Tongue (tissue), 1 donor: ENCODE measurements at regions not wholly inside any gene's neighbourhood (a gene's known extent, or its start where the extent isn't known, plus 50 kb on each side); places are given as distances from the start of the nearest gene placed in this dataset.

ENCODE experiments used
- DNase-seq: peaks from one replicate; pipeline ENCODE4 v3.0.0-alpha.2; 2015

DNA sequence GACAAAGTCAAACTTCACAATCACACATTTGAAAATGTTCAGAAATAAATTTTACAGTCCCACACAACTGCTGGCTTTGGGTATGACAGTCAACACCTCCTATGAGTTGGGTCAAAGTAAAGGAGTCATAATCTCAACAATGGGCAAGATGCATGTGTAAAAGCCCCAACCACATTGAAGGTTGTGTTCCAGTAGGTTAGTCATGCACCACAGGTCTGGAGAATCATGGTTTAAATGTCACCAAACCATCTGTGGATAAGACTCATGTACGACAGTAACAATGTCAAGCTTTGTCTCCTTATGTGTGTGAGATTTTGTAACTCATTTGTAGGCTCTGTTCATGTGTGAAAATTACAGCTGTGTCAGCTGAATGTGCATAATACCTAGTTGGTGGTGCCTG, 1065.7 kb upstream of the AMELY start:
- no peak for DNase-seq

- DNase-seq = no peak
Observed at GRCh38 chrY:7968293-7968692, 1056.7 kb upstream of the AMELY start.

DNA sequence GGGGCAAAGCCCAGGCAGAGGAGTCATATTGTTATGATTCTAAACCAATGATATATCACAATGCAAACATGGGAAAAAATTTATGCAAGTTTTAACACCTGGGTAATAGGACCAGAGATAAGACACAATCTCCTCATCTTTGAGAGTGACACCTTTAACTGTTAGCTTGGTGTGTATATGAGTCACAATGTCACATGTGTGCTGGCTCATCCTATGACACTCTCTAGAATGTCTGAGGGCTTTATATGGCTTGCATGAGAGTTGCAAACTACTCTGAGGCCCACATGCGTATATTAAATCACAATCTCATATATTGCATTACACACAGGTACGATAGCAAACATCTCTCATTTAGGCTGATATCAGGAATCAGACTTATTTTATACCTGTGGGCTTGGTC, 1055.4 kb upstream of the AMELY start:
- no peak for DNase-seq

- no peak for DNase-seq
Observed at GRCh38 chrY:7963393-7963792, 1051.8 kb upstream of the AMELY start.

GRCh38 chrY:7962350-7962749, 1050.8 kb upstream of the AMELY start:
- DNase-seq = no peak

GRCh38 chrY:7961811-7962210, 1050.3 kb upstream of the AMELY start:
- no peak for DNase-seq

DNA sequence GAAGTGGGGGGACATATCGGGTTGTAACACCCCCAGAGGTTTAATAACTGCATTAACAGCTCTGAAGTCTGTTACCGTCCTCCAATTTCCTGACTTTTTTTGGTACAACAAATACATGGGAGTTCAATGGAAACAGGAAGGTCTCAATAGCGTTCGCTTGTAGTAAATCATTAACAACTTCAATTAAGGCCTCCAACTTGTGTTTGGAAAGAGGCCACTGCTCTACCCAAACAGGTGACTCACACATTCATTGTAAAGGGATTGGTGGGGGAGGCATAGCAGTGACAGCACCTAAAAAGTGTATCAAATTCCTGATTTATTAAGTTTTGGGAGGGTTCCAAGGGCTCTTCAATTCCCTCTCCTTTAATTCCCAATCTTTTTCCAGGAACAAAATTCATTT, 1046.2 kb upstream of the AMELY start:
- no peak for DNase-seq

- DNase-seq = no peak
Observed at GRCh38 chrY:7951187-7951852, 1039.8 kb upstream of the AMELY start.

- DNase-seq = no peak
Observed at GRCh38 chrY:7944135-7944534, 1032.6 kb upstream of the AMELY start.

DNA sequence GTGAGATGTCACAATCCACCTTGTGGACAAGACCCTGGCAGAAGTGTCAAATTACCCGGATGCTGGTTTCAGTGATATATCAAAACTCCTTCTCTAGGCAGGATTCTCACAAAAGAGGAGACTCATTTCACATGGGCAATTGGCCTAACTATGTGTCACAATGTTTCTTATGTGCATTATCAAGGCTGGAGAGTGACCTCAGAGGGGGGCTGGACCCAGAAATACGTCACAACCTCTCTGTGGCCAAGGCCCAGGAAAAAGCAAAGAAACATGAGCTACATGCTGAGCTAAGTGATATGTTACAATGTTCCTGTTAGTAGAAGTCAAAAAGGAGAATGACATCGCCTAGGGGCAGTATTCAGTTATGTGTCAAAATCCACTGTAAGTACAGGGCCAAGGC, 1031.2 kb upstream of the AMELY start:
- DNase-seq = no peak

GRCh38 chrY:7941856-7942255, 1030.3 kb upstream of the AMELY start:
- DNase-seq = peak; percentile 1

- DNase-seq = no peak
Observed at GRCh38 chrY:7938982-7939718, 1027.6 kb upstream of the AMELY start.

- no peak for DNase-seq
Observed at GRCh38 chrY:7936831-7937230, 1025.3 kb upstream of the AMELY start.

- peak; percentile 56 for DNase-seq
Observed at GRCh38 chrY:7936046-7936445, 1024.5 kb upstream of the AMELY start.

DNA sequence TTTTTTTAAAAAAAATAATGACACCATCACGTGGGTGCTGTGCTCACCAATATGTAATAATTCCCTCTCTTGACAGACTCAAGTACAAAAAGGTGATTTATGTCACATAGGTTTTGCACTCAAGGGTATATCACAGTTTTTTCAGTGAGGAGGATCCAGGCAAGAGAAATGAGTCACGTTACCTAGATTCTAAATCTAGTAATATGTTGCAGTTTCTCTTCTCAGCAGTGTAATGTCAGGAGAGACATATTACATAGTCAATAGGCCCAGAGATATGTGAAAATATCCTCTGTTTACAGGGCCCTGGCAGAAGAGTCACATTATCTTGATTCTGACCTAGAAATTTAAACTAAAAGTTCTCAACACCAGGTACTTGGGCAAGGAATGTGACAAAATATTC, 1024.1 kb upstream of the AMELY start:
- DNase-seq = no peak

- DNase-seq = no peak
Observed at GRCh38 chrY:7932424-7932823, 1020.9 kb upstream of the AMELY start.

DNA sequence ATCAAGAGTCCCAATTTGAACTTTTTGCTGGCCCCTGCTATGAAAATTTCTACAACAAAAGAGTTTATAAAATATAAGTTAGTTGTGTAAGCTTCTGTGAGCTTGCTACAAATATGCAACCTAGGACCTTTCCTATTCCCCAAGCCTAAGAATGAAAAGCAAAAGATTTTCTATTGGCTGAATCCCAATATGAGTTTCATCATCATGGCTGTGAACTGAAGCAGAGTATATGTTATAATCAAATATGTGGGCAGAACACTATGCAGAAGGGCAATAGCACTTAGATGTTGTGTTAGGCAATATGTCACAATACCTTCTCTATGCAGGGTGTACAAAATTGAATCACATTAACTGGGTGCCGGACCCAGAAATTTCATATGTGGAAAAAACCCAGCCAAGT, 1018.3 kb upstream of the AMELY start:
- DNase-seq = no peak

- DNase-seq = no peak
Observed at GRCh38 chrY:7924059-7924458, 1012.5 kb upstream of the AMELY start.

DNA sequence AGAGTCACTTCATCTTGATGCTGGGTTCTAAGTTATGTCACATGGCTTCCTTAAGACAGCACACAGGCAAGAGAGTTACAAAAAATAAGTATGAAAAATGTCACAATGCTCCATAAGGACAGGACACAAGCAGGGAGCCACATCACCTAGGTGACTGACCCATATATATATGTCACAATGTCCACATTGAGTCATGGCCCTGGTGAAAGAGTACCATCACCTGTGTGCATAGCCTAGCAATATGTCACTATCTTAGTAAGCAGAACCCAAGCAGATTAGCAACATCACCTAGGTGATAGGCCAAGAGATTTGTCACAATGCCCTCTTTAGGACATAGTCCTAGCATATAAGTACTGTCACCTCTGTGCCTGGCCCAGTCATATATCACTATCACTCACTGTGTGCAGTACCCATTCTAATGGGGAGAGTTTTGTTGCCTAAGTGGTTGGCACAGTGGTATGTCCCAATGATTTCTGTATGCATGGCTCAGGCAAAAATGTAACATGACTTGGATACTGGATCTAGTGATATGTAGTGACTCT, 1012.0 kb upstream of the AMELY start:
- DNase-seq = no peak

- no peak for DNase-seq
Observed at GRCh38 chrY:7920382-7920781, 1008.8 kb upstream of the AMELY start.

GRCh38 chrY:7888506-7888905, 977.0 kb upstream of the AMELY start:
- no peak for DNase-seq

DNA sequence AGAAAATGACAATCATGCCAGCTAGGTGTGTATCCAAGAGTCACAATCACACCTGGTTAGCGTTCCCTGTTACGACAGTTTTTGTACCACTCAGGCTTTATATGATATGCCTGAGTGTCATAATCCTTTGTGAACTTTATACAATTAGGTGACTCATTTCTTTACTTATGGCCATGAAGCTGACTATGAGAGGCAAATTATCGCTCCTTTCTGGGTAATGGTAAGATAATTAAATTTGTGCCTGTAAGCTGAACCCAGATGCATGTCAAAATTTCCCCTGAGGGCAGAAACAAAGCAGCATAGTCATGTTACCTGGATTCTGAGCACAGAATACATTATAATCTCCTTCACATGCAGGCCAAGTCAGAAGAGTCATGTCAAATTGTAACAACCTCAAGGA, 970.1 kb upstream of the AMELY start:
- DNase-seq = no peak

GRCh38 chrY:7879245-7879644, 967.7 kb upstream of the AMELY start:
- no peak for DNase-seq

DNA sequence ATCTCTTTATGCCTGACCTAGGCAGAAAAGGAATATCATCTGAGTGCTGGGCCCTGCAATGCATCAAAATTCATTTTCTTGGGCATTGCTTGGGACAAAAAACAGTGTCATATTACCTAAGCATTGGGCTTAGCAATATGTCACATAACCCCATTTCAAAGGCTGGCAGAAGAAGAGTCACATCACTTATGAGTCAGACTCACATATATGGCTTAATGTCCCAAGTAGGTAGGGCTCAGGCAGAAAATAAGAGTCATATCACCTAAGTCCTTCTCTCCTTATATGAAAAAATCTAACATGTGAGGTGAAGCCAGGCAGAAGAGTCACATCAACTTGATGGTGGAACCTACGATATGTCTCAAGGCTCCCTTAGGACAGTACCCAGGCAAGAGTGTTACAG, 967.2 kb upstream of the AMELY start:
- no peak for DNase-seq
